Nephron progenitor cell (in vitro differentiated cells): ENCODE measurements at regions not wholly inside any gene's neighbourhood (a gene's known extent, or its start where the extent isn't known, plus 50 kb on each side); places are given as distances from the start of the nearest gene placed in this dataset.
"Not testable (repeated sequence)": the region's sequence is repeated elsewhere in the genome, so short reads cannot be mapped to it uniquely, and the experiment has no call there.

Experiments used
- DNase-seq: peaks from one replicate; pipeline ENCODE4 v3.0.0; 2021
- H3K27ac Mint-ChIP-seq: 2 replicates; pipeline ENCODE4 v1.8.0; 2021; ENCODE audit warnings: mild to moderate bottlenecking, moderate library complexity, mixed read lengths
- H3K27me3 Mint-ChIP-seq: 2 replicates; pipeline ENCODE4 v1.8.0; 2021; ENCODE audit warnings: mild to moderate bottlenecking, low read depth, mixed read lengths; ENCODE audit not compliant: poor library complexity
- H3K36me3 Mint-ChIP-seq: 2 replicates; pipeline ENCODE4 v1.8.0; 2021; ENCODE audit warnings: low read depth, mixed read lengths
- H3K4me1 Mint-ChIP-seq: 2 replicates; pipeline ENCODE4 v1.8.0; 2021; ENCODE audit warnings: mixed read lengths
- H3K4me3 Mint-ChIP-seq: 2 replicates; pipeline ENCODE4 v1.8.0; 2021; ENCODE audit warnings: mild to moderate bottlenecking, moderate library complexity, mixed read lengths
- H3K9me3 Mint-ChIP-seq: 2 replicates; pipeline ENCODE4 v1.8.0; 2021; ENCODE audit warnings: mild to moderate bottlenecking, moderate library complexity, mixed read lengths
- TF ChIP-seq, protein P1 (sequence below): fragments of 200-600 bp; sonication (generic); IDR thresholded peaks from 2 replicates; pipeline ENCODE4 v1.5.0; 2021; ENCODE audit warnings: antibody characterized with exemption

DNA sequence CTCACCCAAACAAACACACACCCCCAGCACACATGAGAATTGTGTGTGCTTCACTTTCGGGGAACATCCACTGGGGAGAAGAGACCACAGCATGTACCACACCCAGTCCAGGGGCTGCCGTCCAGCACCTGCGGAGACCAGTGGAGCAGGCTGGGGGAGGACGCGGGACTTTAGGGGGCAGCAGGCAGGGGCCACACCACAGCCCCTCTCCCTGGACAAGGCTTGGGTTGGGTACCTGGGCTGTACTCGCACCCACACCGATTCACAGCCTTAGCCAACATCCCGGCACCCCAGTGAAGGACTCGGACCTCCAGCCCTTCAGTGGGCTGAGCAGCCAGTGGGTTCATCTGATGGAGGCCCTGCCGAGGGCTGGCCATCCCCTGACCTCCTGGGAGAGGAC, 63.3 kb downstream of the RBFOX3 start:
- Mint-ChIP-seq H3K27ac (peak overlapping the region; percentile 13), H3K4me1 (peaks cover 35% of the 10 kb centered on the region), H3K4me3 (no peak overlapping the region), H3K36me3 (no peaks in the 10 kb centered on the region), H3K27me3 (peaks cover 26% of the 10 kb centered on the region), H3K9me3 (peaks cover 17% of the 10 kb centered on the region)
- TF ChIP-seq, protein P1, sequence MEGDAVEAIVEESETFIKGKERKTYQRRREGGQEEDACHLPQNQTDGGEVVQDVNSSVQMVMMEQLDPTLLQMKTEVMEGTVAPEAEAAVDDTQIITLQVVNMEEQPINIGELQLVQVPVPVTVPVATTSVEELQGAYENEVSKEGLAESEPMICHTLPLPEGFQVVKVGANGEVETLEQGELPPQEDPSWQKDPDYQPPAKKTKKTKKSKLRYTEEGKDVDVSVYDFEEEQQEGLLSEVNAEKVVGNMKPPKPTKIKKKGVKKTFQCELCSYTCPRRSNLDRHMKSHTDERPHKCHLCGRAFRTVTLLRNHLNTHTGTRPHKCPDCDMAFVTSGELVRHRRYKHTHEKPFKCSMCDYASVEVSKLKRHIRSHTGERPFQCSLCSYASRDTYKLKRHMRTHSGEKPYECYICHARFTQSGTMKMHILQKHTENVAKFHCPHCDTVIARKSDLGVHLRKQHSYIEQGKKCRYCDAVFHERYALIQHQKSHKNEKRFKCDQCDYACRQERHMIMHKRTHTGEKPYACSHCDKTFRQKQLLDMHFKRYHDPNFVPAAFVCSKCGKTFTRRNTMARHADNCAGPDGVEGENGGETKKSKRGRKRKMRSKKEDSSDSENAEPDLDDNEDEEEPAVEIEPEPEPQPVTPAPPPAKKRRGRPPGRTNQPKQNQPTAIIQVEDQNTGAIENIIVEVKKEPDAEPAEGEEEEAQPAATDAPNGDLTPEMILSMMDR = no peak
- no peak for DNase-seq

DNA sequence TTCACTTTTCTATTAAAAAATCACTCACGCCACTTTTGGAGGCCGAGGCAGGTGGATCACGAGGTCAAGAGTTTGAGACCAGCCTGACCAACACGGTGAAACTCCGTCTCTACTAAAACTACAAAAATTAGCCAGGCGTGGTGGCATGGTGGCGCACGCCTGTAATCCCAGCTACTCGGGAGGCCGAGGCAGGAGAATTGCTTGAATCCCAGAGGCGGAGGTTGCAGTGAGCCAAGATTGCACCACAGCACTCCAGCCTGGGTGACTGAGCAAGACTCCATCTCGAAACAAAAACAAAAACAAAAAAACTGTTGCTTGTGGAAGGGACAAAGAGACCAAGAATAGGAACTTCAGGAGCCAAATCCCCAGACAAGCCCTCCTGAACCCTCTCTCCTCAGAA, 63.7 kb downstream of the RBFOX3 start:
- not testable (repeated sequence) for H3K4me3 Mint-ChIP-seq, DNase-seq, H3K36me3 Mint-ChIP-seq
- Mint-ChIP-seq H3K9me3 (peaks cover 13% of the 10 kb centered on the region), H3K27ac (peak overlapping the region; percentile 13), H3K4me1 (peaks cover 35% of the 10 kb centered on the region), H3K27me3 (peaks cover 26% of the 10 kb centered on the region)

DNA sequence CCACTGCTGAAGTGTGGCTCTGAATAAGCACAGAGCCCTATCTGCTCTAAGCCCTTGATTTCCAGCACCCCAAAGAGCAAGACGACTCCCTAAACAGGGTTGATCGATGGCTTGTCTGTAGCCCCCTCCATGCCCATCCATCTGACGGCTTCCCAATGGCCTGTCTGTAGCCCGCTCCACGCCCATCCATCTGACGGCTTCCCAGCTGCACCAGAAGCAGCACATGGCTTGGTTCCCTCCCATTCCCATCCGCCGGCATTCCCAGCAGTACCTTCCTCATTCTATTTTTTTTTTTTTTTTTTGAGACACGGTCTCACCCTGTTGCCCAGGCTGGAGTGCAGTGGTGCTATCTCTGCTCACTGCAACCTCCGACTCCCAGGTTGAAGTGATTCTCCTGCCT, 64.5 kb downstream of the RBFOX3 start:
- Mint-ChIP-seq H3K9me3 (peaks cover 6% of the 10 kb centered on the region), H3K27me3 (peaks cover 26% of the 10 kb centered on the region), H3K27ac (no peak overlapping the region), H3K4me3 (no peak overlapping the region), H3K4me1 (peaks cover 43% of the 10 kb centered on the region), H3K36me3 (no peaks in the 10 kb centered on the region)
- DNase-seq = no peak
- TF ChIP-seq, protein P1 = no peak

DNA sequence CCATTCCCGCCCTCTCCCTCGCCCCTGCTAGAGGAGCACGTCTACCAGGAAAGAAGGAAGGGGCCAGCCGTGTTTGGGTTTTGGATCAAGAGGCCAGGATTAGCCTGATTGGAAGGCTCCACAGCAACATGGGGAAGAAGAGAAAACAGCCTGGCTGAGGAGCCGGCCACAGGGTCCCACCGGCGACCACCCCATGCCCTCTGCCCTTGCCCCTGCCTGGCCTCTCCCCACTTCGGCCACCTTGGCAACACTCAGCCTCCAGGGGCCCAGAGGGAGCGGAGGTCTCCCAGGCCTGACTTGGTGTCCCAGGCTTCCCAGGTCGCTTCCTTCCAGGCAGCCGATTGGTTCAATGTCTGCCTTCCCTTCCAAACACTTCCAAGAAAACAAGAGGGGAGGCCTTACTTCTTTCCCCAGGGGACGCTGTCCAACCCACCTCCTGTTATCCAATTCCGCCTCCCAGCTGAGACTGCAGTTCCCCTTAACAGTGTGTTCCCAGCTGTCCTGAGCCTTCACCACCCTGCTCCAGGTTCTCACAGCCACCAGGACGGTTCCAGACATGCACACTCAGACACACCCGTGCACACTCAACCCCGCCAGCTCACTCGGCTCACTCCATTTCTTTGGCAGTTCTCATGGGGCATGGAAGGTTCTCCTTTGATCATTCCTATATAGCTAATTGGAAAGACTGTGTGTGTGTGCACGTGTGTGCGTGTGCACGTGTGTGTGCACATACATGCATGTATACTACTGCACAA, 65.4 kb downstream of the RBFOX3 start:
- Mint-ChIP-seq H3K4me1 (peaks cover 51% of the 10 kb centered on the region), H3K27me3 (peaks cover 24% of the 10 kb centered on the region), H3K4me3 (no peak overlapping the region), H3K27ac (no peak overlapping the region), H3K36me3 (no peaks in the 10 kb centered on the region), H3K9me3 (peaks cover 3% of the 10 kb centered on the region)
- no peak for DNase-seq
- TF ChIP-seq, protein P1 = no peak

DNA sequence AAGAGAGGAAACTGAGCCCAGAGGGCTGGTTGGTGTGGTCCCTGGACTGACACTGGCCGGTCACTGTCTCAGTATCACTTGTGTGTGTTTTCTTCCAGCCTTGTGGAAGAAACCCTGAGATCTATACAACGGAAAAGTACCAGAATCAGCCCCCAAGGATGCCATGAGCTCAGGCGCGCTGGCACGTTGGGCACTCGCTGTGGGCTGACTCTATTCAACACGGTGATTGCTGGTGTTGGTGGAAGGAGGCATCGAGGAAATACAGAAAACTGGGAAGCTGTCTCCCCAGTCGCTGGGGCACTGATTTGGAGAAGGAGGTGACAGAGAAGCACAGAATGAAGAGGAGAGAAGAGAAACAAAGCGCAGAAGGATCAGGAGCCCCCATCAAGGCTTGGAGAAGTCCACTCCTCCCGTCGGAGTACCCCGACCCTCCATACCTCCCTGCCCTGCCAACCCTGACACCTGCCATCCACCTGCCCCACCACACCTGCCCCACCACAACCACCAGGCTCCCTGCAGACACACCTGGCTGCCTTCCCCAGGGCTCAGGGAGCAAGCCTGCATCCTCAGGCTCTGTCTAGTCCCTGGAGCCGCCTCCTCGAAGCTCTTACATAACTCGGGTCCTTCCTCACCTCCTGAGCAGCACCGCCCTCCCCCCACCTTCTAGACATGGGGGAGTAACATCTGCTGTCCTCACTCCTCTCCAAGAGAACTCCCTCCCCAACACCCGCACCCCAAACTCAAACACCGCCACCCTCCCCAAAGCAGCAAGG, 66.5 kb downstream of the RBFOX3 start:
- H3K4me3 Mint-ChIP-seq = no peak overlapping the region
- H3K4me1 Mint-ChIP-seq = peaks cover 53% of the 10 kb centered on the region
- TF ChIP-seq, protein P1 = no peak
- H3K27me3 Mint-ChIP-seq = peaks cover 21% of the 10 kb centered on the region
- no peaks in the 10 kb centered on the region for H3K36me3 Mint-ChIP-seq
- DNase-seq = no peak
- no peaks in the 10 kb centered on the region for H3K9me3 Mint-ChIP-seq
- no peak overlapping the region for H3K27ac Mint-ChIP-seq

DNA sequence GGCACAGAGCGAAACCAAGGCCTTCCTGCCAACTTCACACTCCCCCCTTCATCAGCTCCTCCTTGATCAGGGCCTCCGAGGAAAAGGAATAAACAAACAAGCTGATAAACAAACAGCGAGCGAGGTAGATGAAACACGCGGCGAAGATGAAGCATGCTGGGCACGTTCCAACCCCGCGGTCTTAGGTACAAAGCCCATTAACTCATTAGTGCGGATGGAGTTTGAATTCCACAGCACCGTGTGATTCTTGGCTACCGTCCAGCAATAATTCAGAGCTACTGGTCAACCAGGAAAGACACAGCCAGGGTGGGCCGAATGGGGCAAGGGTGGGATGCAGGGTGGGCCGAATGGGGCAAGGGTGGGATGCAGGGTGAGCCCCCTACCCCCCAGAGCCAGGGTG, 67.3 kb downstream of the RBFOX3 start:
- no peaks in the 10 kb centered on the region for H3K9me3 Mint-ChIP-seq
- H3K4me1 Mint-ChIP-seq = peaks cover 46% of the 10 kb centered on the region
- H3K36me3 Mint-ChIP-seq = no peaks in the 10 kb centered on the region
- peaks cover 15% of the 10 kb centered on the region for H3K27me3 Mint-ChIP-seq
- TF ChIP-seq, protein P1 = no peak
- no peak overlapping the region for H3K27ac Mint-ChIP-seq
- H3K4me3 Mint-ChIP-seq = no peak overlapping the region
- no peak for DNase-seq
